HG03175 (cell line): ENCODE measurements at regions not wholly inside any gene's neighbourhood (a gene's known extent, or its start where the extent isn't known, plus 50 kb on each side); places are given as distances from the start of the nearest gene placed in this dataset.

Experiments
- ATAC-seq: cut with Tn5 transposase; IDR thresholded peaks from one replicate; pipeline ENCODE4 v1.9.1; 2021; ENCODE audit warnings: mild to moderate bottlenecking, moderate library complexity; ENCODE audit not compliant: unreplicated experiment

- peak; percentile 43 for ATAC-seq
These were observed 109.8 kb downstream of the HFE start for GRCh38 chr6:26196846-26197635.

GRCh38 chr6:26197636-26197932 is 110.4 kb downstream of the HFE start:
- no peak for ATAC-seq

- no peak for ATAC-seq
These were observed 110.9 kb downstream of the HFE start for GRCh38 chr6:26197933-26198721.

- peak; percentile 1 for ATAC-seq
These were observed 111.5 kb downstream of the HFE start for GRCh38 chr6:26198722-26199056.

- ATAC-seq, result peak; percentile 60
These were observed 112.0 kb downstream of the HFE start for GRCh38 chr6:26199057-26199772.

- ATAC-seq, result no peak
These were observed 112.8 kb downstream of the HFE start for GRCh38 chr6:26199773-26200764.

GRCh38 chr6:26200918-26201721 is 113.9 kb downstream of the HFE start:
- no peak for ATAC-seq

- no peak for ATAC-seq
These were observed 115.0 kb downstream of the HFE start for GRCh38 chr6:26202201-26202611.

- ATAC-seq, result no peak
These were observed 115.8 kb downstream of the HFE start for GRCh38 chr6:26202811-26203583.

- peak; percentile 59 for ATAC-seq
These were observed 117.3 kb downstream of the HFE start for GRCh38 chr6:26204332-26205160.

- ATAC-seq, result peak; percentile 40
These were observed 118.0 kb downstream of the HFE start for GRCh38 chr6:26205161-26205624.

- no peak for ATAC-seq
These were observed 118.7 kb downstream of the HFE start for GRCh38 chr6:26205625-26206574.

GRCh38 chr6:26206868-26207801 is 119.9 kb downstream of the HFE start:
- ATAC-seq, result no peak

- no peak for ATAC-seq
These were observed 124.7 kb downstream of the HFE start for GRCh38 chr6:26211963-26212362.

GRCh38 chr6:26213334-26214075 is 126.3 kb downstream of the HFE start:
- no peak for ATAC-seq
